SU-DHL-6 (cell line): ENCODE measurements at regions not wholly inside any gene's neighbourhood (a gene's known extent, or its start where the extent isn't known, plus 50 kb on each side); places are given as distances from the start of the nearest gene placed in this dataset.
"Not testable (repeated sequence)": the region's sequence is repeated elsewhere in the genome, so short reads cannot be mapped to it uniquely, and the experiment has no call there.

ENCODE experiments used
- H2AFZ ChIP-seq: fragments of 200-600 bp; sonication (generic); 2 replicates; pipeline ENCODE4 v1.6.1; 2014; ENCODE audit warnings: low read depth, mild to moderate bottlenecking, moderate library complexity, mixed read lengths, antibody characterized with exemption, low read length; ENCODE audit not compliant: severe bottlenecking
- H3F3A ChIP-seq: fragments of 200-600 bp; shearing (Covaris generic); 2 replicates; pipeline ENCODE4 v1.6.0; 2016; ENCODE audit warnings: antibody characterized with exemption, mild to moderate bottlenecking; ENCODE audit not compliant: insufficient read depth
- H3K27ac ChIP-seq: fragments of 200-600 bp; sonication (generic); 2 replicates; pipeline ENCODE4 v1.5.1; 2016; ENCODE audit warnings: low read depth, mild to moderate bottlenecking, low read length, moderate library complexity, mixed read lengths
- H3K27me3 ChIP-seq: fragments of 200-600 bp; sonication (generic), shearing (Covaris generic); 2 replicates; pipeline ENCODE4 v1.6.0; 2014; ENCODE audit warnings: mild to moderate bottlenecking, low read length
- H3K36me3 ChIP-seq: fragments of 200-600 bp; sonication (generic); 2 replicates; pipeline ENCODE4 v1.6.1; 2014; ENCODE audit warnings: mild to moderate bottlenecking, low read length, mixed read lengths
- H3K4me2 ChIP-seq: fragments of 300-600, 200-600 bp; shearing (Covaris generic), sonication (generic); 2 replicates; pipeline ENCODE4 v1.6.0; 2014; ENCODE audit warnings: low read length, low read depth, mild to moderate bottlenecking; ENCODE audit not compliant: poor library complexity, severe bottlenecking
- H3K4me3 ChIP-seq: fragments of 200-600 bp; sonication (generic); 2 replicates; pipeline ENCODE4 v1.5.1; 2014; ENCODE audit warnings: antibody characterized with exemption, low read length, mild to moderate bottlenecking, mixed read lengths; ENCODE audit not compliant: insufficient read depth, poor library complexity, severe bottlenecking
- H3K79me2 ChIP-seq: fragments of 200-600 bp; sonication (generic); 2 replicates; pipeline ENCODE4 v1.6.1; 2014; ENCODE audit warnings: mild to moderate bottlenecking, low read length, moderate library complexity; ENCODE audit not compliant: insufficient read depth
- H3K9ac ChIP-seq: fragments of 200-600 bp; sonication (generic); 2 replicates; pipeline ENCODE4 v1.7.0; 2014; ENCODE audit warnings: mild to moderate bottlenecking, low read length
- H3K9me2 ChIP-seq: fragments of 200-600 bp; sonication (generic); replicated peaks from 2 replicates; pipeline ENCODE4 v1.6.1; 2014; ENCODE audit warnings: low read length; ENCODE audit not compliant: insufficient read depth
- H3K9me3 ChIP-seq: fragments of 200-600 bp; sonication (generic); 2 replicates; pipeline ENCODE4 v1.6.1; 2014; ENCODE audit warnings: low read length, mixed read lengths; ENCODE audit not compliant: insufficient read depth
- H4K20me1 ChIP-seq: fragments of 200-600 bp; sonication (generic); 2 replicates; pipeline ENCODE4 v1.6.1; 2014; ENCODE audit warnings: low read depth, mild to moderate bottlenecking, antibody characterized with exemption, low read length, moderate library complexity, mixed read lengths

DNA sequence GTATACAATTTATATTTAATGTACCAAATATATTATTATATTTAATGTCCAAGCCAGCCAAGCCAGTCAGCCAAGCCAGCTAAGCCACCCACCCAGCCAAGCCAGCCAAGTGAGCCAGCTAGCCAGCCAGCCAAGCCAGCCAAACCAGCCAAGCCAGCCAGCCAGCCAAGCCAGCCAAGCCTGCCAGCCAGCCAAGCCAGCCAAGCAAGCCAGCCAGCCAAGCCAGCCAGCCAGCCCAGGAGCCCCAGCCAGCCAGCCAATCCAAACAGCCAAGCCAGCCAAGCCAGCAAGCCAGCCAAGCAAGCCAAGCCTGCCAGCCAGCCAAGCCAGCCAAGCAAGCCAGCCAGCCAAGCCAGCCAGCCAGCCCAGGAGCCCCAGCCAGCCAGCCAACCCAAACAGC is 1596.3 kb downstream of the RPIA start:
- H3F3A ChIP-seq, H3K4me2 ChIP-seq, H2AFZ ChIP-seq, H3K27me3 ChIP-seq, H3K79me2 ChIP-seq, H3K4me3 ChIP-seq, H3K9me3 ChIP-seq, H3K27ac ChIP-seq, H4K20me1 ChIP-seq, H3K36me3 ChIP-seq, H3K9me2 ChIP-seq, H3K9ac ChIP-seq: not testable (repeated sequence)

DNA sequence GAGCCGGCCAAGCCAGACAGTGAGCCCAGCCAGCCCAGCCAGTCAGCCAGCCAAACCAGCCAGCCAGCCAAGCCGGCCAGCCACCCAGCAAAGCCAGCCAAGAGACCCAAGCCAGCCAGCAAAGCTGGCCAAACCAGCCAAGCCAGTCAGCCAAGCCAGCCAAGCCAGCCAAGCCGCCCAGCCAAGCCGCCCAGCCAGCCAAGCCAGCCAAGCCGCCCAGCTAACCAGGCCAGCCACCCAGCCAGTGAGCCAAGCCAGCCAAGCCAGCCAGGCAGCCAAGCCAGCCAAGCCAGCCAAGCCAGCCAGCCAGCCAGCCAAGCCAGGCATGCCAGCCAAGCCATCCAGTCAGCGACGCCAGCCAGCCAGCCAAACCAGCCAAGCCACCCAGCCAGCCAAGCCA is 1596.9 kb downstream of the RPIA start:
- H3K9me2 ChIP-seq, H3K79me2 ChIP-seq, H3K9ac ChIP-seq, H4K20me1 ChIP-seq, H3K36me3 ChIP-seq, H3K9me3 ChIP-seq, H3K27ac ChIP-seq, H2AFZ ChIP-seq, H3K4me2 ChIP-seq, H3K27me3 ChIP-seq, H3F3A ChIP-seq, H3K4me3 ChIP-seq: not testable (repeated sequence)

GRCh38 chr2:90289291-90289980 is 1598.0 kb downstream of the RPIA start:
- H4K20me1 ChIP-seq, H3K9ac ChIP-seq, H3F3A ChIP-seq, H3K27ac ChIP-seq, H3K4me3 ChIP-seq, H2AFZ ChIP-seq, H3K79me2 ChIP-seq, H3K27me3 ChIP-seq, H3K9me3 ChIP-seq, H3K9me2 ChIP-seq, H3K36me3 ChIP-seq, H3K4me2 ChIP-seq: not testable (repeated sequence)

DNA sequence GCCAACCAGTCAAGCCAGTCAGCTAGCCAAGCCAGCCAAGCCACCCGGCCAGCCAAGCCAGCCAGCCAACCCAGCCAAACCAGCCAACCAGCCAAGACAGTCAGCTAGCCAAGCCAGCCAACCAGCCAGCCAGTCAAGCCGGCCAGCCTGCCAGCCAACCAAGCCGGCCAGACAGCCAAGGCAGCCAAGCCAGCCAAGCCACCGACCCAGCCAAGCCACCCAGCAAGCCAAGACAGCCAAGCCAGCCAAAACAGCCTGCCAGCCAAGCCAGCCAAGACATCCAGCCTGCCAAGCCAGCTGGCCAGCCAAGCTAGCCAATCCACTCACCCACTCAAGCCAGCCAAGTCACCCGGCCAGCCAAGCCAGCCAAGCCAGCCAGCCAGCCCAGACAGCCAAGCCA is 1599.2 kb downstream of the RPIA start:
- H2AFZ ChIP-seq, H3K9me3 ChIP-seq, H3K9ac ChIP-seq, H3K9me2 ChIP-seq, H3F3A ChIP-seq, H3K4me3 ChIP-seq, H4K20me1 ChIP-seq, H3K27ac ChIP-seq, H3K36me3 ChIP-seq, H3K4me2 ChIP-seq, H3K79me2 ChIP-seq, H3K27me3 ChIP-seq: not testable (repeated sequence)

DNA sequence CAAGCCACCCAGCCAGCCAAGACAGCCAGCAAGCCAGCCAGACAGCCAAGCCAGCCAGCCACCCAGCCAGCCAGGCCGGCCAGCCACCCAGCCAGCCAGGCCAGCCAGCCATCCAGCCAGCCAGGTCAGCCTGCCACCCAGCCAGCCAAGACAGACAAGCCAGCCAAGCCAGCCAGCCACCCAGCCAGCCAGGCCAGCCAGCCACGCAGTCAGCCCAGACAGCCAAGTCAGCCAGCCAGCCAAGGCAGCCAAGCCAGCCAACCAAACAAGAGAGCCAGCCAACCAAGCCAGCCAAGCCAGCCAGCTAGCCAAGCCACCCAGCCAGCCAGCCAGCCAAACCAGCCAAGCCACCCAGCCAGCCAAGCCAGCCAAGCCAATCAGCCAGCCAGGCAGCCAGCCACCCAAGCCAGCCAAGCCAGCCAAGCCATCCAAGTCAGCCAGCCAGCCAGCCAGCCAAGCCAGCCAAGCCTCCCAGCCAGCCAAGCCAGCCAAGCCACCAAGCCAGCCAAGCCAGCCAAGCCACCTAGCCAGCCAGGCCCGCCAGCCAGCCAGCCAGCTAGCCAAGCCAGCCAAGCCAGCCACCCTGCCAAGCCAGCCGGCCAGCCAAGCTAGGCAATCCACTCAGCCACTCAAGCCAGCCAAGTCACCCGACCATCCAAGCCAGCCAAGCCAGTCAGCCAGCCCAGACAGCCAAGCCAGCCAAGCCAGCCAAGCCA is 1599.9 kb downstream of the RPIA start:
- H4K20me1 ChIP-seq, H3K27me3 ChIP-seq, H3K36me3 ChIP-seq, H3F3A ChIP-seq, H3K9ac ChIP-seq, H3K4me3 ChIP-seq, H3K9me3 ChIP-seq, H3K4me2 ChIP-seq, H3K79me2 ChIP-seq, H2AFZ ChIP-seq, H3K9me2 ChIP-seq, H3K27ac ChIP-seq: not testable (repeated sequence)

DNA sequence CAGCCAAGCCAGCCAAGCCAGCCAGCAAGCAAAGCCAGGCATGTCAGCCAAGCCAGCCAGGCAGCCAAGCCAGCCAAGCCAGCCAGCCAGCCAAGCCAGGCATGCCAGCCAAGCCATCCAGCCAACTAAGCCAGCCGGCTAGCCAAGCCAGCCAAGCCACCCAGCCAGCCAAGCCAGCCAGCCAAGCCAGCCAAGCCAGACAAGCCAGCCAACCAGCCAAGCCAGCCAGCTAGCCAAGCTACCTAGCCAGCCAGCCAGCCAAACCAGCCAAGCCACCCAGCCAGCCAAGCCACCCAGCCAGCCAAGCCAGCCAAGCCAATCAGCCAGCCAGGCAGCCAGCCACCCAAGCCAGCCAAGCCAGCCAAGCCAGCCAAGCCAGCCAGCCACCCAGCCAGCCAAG is 1600.5 kb downstream of the RPIA start:
- not testable (repeated sequence) for H3K27me3 ChIP-seq, H3K4me3 ChIP-seq, H3F3A ChIP-seq, H3K27ac ChIP-seq, H2AFZ ChIP-seq, H4K20me1 ChIP-seq, H3K9ac ChIP-seq, H3K36me3 ChIP-seq, H3K4me2 ChIP-seq, H3K79me2 ChIP-seq, H3K9me2 ChIP-seq, H3K9me3 ChIP-seq

GRCh38 chr2:90292451-90292850 is 1601.0 kb downstream of the RPIA start:
- not testable (repeated sequence) for H3K27me3 ChIP-seq, H3K4me2 ChIP-seq, H3K4me3 ChIP-seq, H2AFZ ChIP-seq, H3K9ac ChIP-seq, H3K36me3 ChIP-seq, H3K9me2 ChIP-seq, H3K9me3 ChIP-seq, H3K27ac ChIP-seq, H4K20me1 ChIP-seq, H3F3A ChIP-seq, H3K79me2 ChIP-seq

DNA sequence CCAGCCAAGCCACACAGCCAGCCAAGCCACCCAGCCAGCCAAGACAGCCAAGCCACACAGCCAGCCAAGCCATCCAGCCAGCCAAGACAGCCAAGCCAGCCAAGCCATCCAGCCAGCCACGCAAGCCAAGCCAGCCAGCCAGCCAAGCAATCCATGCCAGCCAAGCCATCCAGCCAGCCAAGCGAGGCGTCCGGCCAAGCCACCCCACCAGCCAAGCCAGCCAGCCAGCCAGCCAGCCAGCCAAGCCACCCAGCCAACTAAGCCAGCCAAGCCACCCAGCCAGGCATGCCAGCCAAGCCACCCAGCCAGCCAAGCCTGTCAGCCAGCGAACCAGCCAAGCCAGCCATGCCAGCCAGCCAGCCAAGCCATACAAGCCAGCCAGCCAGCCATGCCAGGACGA is 1601.8 kb downstream of the RPIA start:
- not testable (repeated sequence) for H3K4me3 ChIP-seq, H2AFZ ChIP-seq, H3K4me2 ChIP-seq, H3F3A ChIP-seq, H3K9ac ChIP-seq, H3K27ac ChIP-seq, H3K9me3 ChIP-seq, H4K20me1 ChIP-seq, H3K27me3 ChIP-seq, H3K9me2 ChIP-seq, H3K79me2 ChIP-seq, H3K36me3 ChIP-seq
